GM19397 (cell line): ENCODE measurements at regions not wholly inside any gene's neighbourhood (a gene's known extent, or its start where the extent isn't known, plus 50 kb on each side); places are given as distances from the start of the nearest gene placed in this dataset.

ENCODE experiments used
- ATAC-seq: cut with Tn5 transposase; IDR thresholded peaks from one replicate; pipeline ENCODE4 v1.9.1; 2021; ENCODE audit warnings: mild to moderate bottlenecking, moderate library complexity; ENCODE audit not compliant: unreplicated experiment

GRCh38 chr9:86893811-86894490, 53.4 kb downstream of the GAS1 start:
- ATAC-seq, result no peak

DNA sequence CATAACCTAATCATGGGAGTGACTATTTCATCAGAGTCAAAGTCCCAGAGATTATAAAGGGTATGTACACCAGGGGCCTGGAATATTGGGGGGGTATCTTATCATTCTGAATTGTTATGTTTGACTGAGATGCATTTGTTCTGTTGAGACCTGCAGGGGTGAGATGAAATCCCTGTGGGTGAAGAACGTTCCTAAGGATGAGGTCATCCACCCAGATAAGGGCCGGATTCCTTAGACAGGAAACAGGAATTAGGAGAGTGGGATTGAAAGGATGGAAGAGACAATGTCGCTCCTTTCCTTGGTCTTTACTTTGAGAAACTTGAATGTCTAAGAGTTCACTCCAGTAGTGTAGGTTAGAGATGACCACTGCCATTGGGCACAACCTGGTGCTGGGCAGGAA, 54.7 kb downstream of the GAS1 start:
- ATAC-seq, result no peak

DNA sequence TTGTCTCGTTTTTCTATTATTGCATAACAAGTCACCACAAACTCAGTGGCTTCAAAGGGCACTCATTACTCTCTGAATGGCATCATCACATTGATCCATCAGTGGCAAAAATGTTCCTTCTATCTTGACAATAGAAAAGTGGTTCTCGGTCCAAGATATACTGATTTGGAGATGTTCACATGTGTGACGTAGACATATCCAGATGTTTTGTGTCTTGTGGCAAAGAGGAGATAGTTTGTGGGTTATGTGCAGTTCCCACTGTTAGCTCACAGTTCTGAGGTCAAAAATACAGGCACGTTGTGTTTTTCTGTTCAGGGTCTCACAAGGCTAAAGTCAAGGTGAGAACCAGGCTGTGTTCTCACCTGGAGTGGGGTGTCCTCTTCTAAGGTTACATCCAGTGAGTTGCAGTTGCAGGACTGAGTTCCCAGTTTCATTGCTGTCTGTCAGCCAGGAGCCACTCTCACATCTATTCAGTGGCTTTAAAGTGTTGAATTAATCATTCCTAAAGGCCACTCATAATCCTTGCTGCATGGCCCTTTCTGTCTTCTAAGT, 55.3 kb downstream of the GAS1 start:
- no peak for ATAC-seq

DNA sequence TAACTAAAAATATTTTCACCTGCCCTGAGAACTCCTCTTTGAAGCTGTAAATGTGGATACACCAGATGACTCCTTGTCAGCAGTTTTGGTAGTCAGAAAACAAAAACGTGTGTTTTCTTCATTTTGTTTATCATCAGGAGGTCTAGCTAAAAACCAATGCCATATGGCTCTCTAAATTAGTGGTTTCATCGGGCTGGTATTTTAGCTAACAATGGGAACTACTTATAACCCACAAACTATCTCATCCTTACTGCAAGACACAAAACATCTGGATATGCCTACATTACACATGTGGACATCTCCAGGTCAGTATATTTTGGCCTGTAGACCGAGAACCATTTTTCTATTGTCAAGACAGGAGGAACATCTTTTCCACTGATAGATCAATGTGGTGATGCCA, 56.2 kb downstream of the GAS1 start:
- no peak for ATAC-seq

DNA sequence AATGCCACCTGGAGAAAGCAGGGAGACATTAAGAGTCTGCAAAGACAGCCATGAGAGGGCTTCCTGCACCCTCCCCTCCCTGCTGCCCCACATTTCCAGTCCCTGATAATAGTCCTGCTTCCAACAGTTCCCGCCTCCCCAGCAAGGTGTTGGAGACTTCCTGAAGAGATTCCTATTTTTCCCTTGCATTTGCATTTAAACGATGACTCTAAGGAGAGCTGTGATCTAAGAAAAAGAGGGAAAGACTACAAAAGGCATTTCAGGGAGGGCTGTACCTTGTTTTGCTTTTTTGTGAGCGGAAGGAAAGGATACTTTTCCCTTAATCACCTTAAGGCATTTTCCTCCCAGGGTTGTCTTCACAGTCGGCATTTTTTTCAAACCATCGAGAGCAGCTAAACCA, 62.1 kb downstream of the GAS1 start:
- no peak for ATAC-seq

- no peak for ATAC-seq
These were observed 70.6 kb downstream of the GAS1 start for GRCh38 chr9:86876621-86877196.

DNA sequence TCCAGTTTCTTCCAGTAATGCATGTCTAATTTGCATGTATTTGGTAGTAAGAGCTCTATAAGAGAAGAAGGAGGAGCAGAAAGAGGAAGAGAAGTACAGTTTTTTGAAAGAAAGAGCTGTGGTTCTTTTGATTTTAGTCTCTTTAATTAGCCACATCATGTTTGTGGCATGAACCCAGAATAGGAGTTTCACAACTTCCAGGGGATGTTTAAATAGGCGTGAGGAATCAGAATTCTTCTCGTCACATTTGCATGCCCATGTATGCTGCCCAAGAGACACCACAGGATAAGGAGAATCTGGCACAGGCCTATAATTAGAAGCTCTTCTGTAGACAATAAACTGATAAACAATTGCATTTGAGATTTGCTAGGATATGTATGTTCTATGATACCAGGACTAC, 78.7 kb downstream of the GAS1 start:
- ATAC-seq, result no peak

GRCh38 chr9:86867804-86868313, 79.4 kb downstream of the GAS1 start:
- no peak for ATAC-seq

GRCh38 chr9:86865952-86866351, 81.4 kb downstream of the GAS1 start:
- ATAC-seq, result no peak

DNA sequence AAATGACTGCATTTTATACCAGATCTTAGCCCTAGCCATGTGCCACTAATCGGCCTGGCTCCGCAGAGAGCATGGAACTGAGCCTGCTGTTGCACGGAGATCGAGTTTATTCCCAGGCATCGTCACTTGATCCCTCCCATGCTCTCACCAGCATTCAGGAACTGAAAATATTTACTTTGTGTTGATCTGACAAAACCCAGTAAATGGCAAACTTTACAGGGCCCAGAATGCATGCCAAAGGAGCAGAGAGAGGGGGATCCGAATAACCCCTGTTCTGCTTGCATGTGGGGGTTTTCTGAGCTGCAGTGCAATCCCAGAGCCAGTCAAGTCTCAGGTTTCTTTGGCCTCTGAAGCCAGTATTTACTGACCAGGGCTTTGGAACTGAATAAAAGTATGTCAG, 87.3 kb downstream of the GAS1 start:
- ATAC-seq, result no peak

GRCh38 chr9:86859056-86859455, 88.2 kb downstream of the GAS1 start:
- ATAC-seq, result no peak

GRCh38 chr9:86858009-86858408, 89.3 kb downstream of the GAS1 start:
- ATAC-seq, result no peak

DNA sequence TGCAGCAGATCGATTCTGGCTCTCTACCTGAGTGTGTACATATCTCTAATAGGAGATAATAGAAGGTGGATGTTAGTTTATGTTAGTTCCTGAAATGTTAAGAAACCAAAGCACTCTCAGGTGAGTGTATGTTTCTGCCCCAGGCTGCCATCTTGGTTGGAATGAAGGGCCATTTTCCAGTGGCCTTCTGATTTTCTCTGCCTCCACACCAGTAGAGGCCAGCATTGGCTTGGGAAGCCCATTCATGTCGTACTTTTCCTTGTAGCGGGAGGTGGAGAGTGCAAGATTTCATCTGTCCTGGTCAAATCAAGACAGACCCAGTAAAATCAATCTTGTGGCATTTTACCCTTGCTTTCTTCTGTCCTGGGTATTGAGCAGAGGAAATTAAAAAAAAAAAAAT, 91.0 kb downstream of the GAS1 start:
- no peak for ATAC-seq

- ATAC-seq, result no peak
These were observed 92.3 kb downstream of the GAS1 start for GRCh38 chr9:86854898-86855523.

- ATAC-seq, result no peak
These were observed 100.7 kb downstream of the GAS1 start for GRCh38 chr9:86846656-86847055.

GRCh38 chr9:86843206-86843605, 104.1 kb downstream of the GAS1 start:
- ATAC-seq, result no peak

DNA sequence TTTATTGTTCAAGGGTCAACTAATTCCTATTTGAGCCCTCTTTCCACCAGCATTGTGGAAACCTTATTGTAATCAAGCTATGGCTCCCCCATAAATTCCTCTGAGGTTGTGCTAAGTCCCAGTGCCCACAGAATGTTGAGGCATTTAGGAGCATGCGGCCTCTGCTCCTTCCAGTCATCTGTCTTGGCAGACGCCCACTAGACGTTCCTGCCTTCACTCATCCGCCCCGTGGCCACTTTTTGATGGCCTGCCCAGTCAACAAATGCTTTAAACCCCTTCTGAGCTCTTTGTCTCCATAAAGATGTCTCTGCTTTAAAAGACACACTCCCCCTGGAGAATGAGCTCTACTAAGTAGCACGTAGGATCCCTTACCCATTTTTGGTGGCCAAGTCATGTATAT, 104.7 kb downstream of the GAS1 start:
- ATAC-seq, result no peak

GRCh38 chr9:86839522-86839921, 107.8 kb downstream of the GAS1 start:
- ATAC-seq, result no peak

GRCh38 chr9:86838519-86839497, 108.5 kb downstream of the GAS1 start:
- no peak for ATAC-seq

- peak; percentile 31 for ATAC-seq
These were observed 110.0 kb downstream of the GAS1 start for GRCh38 chr9:86837345-86837744.

DNA sequence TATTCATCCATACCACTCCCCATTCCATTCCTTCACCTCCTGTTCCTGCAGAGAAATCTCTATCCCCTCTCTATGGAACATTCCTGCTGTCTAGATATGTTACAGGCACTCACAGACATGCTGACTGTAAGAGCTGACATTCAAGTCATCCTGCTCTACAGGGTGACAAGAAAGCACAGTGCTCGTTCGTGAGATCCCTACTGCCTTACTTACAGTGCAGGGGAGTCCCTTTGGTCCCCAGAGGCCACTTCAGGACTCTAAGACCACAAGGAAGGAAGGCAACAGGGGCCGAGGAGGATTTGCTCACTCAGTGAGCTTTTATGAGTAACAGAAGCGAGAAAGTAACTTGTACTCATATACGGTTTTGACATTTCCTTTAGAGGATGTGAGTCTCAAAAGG, 110.5 kb downstream of the GAS1 start:
- peak; percentile 95 for ATAC-seq
